LNCaP clone FGC (cell line): ENCODE measurements at regions not wholly inside any gene's neighbourhood (a gene's known extent, or its start where the extent isn't known, plus 50 kb on each side); places are given as distances from the start of the nearest gene placed in this dataset.

ENCODE experiments used
- DNase-seq: peaks from one replicate; pipeline ENCODE4 v3.0.0-alpha.2; 2011; ENCODE audit warnings: low read depth
- H3K4me3 ChIP-seq: 2 replicates; pipeline ENCODE4 v1.5.1; 2011; ENCODE audit warnings: mild to moderate bottlenecking, low read depth, low read length, control low read depth
- TF ChIP-seq, protein P1 (sequence below): IDR thresholded peaks from 2 replicates; pipeline ENCODE4 v1.5.1; 2012; ENCODE audit warnings: mild to moderate bottlenecking; ENCODE audit not compliant: control insufficient read depth, insufficient read depth; ENCODE audit errors: extremely low read depth

- TF ChIP-seq, protein P1, sequence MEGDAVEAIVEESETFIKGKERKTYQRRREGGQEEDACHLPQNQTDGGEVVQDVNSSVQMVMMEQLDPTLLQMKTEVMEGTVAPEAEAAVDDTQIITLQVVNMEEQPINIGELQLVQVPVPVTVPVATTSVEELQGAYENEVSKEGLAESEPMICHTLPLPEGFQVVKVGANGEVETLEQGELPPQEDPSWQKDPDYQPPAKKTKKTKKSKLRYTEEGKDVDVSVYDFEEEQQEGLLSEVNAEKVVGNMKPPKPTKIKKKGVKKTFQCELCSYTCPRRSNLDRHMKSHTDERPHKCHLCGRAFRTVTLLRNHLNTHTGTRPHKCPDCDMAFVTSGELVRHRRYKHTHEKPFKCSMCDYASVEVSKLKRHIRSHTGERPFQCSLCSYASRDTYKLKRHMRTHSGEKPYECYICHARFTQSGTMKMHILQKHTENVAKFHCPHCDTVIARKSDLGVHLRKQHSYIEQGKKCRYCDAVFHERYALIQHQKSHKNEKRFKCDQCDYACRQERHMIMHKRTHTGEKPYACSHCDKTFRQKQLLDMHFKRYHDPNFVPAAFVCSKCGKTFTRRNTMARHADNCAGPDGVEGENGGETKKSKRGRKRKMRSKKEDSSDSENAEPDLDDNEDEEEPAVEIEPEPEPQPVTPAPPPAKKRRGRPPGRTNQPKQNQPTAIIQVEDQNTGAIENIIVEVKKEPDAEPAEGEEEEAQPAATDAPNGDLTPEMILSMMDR = no peak
- no peak for DNase-seq
- no peak overlapping the region for H3K4me3 ChIP-seq
These were observed 275.2 kb downstream of the ACTR3B start for GRCh38 chr7:153034791-153035190.

DNA sequence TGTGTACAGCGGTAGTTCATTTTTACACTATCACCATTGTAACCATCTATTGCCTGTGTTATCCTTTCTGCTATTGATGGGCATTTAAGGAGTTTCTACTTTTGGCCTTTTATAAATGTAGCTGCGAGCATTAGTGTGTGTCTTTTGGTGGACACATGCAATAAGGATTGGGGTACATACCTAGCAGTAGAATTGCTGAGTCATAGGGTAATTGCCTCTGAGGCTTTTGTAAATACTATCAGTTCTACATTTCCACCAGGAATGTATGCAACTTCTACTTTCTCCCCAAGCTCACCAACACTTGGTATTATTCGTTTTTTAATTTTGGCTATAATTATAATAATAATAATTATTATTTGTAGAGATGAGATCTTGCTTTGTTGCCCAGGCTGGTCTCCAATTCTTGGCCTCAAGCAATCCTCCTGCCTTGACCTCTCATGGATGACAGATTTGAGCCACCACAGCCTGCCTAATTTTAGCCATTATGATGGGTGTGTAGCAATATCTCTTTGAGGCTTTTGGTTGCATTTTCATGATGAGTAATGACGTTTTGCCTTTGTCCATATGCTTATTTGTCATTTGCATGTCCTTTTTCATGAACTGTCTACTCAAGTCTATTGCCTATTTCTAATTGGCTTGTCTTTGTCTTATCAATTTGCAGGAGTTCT is 277.0 kb downstream of the ACTR3B start:
- TF ChIP-seq, protein P1 = no peak
- no peak overlapping the region for H3K4me3 ChIP-seq
- DNase-seq = no peak

DNA sequence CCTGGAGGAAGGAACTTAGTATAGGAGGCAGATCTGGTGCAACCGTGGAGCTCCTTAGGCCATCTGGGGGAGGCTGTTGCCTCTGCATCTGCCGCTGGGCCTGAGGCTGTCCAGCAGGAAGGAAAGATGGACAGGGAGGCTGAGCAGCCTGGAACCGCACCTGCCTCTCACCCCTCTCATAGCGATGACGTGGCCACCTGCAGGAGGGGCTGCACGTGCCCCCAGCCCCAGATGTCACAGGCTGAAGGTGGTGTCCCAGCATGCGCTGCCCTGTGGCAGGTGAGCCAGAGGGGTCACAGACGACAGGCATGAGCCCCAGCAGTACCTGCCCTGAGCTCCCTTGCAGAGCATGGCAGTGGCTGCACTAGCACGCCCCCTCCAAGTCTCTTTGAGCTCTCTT is 283.9 kb downstream of the ACTR3B start:
- no peak overlapping the region for H3K4me3 ChIP-seq
- no peak for DNase-seq
- TF ChIP-seq, protein P1 = no peak

DNA sequence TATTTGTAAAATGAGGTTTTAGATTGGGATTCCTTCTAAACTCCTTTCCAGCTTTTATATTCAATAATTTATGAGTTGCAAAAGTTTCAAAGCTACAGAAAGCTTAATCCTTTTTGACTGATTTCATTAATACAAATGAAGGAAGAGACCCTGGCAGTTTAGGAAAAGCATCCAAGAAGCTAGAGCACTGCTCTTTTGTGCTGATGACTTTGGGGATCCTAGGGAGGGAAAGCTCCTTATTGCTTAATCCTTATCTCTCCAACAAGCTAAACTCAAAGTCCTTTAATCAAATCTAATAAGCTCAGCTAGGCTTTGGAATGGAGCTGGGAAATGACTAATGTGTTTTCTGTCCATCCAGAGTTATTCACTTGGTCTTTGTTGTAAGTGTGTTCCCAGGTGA is 285.4 kb downstream of the ACTR3B start:
- no peak for DNase-seq
- TF ChIP-seq, protein P1 = no peak
- no peak overlapping the region for H3K4me3 ChIP-seq

DNA sequence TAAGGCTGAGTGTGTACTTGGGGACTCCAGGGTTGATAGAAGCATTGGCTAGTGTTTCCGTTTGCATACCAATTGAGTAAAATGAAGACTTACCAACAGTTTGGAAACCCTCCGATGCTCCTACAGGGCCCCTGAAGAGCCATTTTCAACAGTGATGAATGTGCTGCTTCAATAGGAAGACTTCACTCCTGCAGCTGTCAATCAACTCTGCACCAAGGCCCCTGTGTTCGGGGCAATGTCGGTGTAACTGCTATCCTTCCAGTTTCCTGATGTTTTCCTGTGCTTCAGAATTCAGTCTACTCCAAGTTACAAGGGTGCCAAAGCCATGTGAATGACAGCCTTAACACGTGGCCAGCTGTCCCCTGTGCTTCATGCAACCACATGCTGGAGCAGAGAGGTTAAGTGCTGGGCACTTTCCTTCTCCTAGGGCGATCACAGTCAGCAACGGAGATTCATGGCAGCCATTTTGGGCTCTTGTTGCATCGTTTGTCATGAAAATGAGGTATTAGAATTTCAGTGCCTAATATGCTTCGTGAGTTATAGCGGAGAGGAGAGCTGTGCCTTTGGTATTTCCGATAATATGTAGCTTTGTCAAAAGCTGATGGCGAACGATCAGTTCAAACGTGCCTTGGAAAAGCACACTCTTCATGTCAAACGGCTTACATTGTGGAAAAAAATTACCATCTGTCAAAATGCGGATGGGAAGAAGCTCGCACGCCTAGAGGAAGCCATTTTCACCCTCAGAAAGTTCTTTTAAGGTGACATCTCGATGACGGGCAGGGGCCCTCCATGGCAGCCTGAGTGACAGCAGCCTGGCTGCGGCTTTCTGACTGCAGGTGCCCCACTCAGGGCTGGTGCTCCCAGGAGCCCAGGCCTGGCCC is 287.8 kb downstream of the ACTR3B start:
- TF ChIP-seq, protein P1 = no peak
- no peak overlapping the region for H3K4me3 ChIP-seq
- no peak for DNase-seq

- no peak for DNase-seq
- no peak overlapping the region for H3K4me3 ChIP-seq
- TF ChIP-seq, protein P1 = no peak
These were observed 292.7 kb downstream of the ACTR3B start for GRCh38 chr7:153052206-153052605.
